Endothelial cell (in vitro differentiated cells): ENCODE measurements at regions not wholly inside any gene's neighbourhood (a gene's known extent, or its start where the extent isn't known, plus 50 kb on each side); places are given as distances from the start of the nearest gene placed in this dataset.

Experiments used
- DNase-seq: peaks from one replicate; pipeline ENCODE4 v3.0.0; 2021; ENCODE audit warnings: low spot score
- H3K27ac Mint-ChIP-seq: one replicate; pipeline ENCODE4 v1.8.0; 2021; ENCODE audit warnings: mixed read lengths, inconsistent platforms; ENCODE audit not compliant: unreplicated experiment
- H3K27me3 Mint-ChIP-seq: one replicate; pipeline ENCODE4 v1.8.0; 2021; ENCODE audit warnings: mild to moderate bottlenecking, moderate library complexity, mixed read lengths, inconsistent platforms; ENCODE audit not compliant: unreplicated experiment
- H3K36me3 Mint-ChIP-seq: one replicate; pipeline ENCODE4 v1.8.0; 2021; ENCODE audit warnings: mild to moderate bottlenecking, low read depth, mixed read lengths, inconsistent platforms; ENCODE audit not compliant: unreplicated experiment
- H3K4me1 Mint-ChIP-seq: one replicate; pipeline ENCODE4 v1.8.0; 2021; ENCODE audit warnings: mild to moderate bottlenecking, mixed read lengths, inconsistent platforms; ENCODE audit not compliant: unreplicated experiment
- H3K4me3 Mint-ChIP-seq: one replicate; pipeline ENCODE4 v1.8.0; 2021; ENCODE audit warnings: mild to moderate bottlenecking, mixed read lengths, inconsistent platforms; ENCODE audit not compliant: unreplicated experiment
- H3K9me3 Mint-ChIP-seq: one replicate; pipeline ENCODE4 v1.8.0; 2021; ENCODE audit warnings: mixed read lengths, inconsistent platforms; ENCODE audit not compliant: unreplicated experiment
- TF ChIP-seq, protein P1 (sequence below): fragments of 200-600 bp; sonication (generic); IDR thresholded peaks from one replicate; pipeline ENCODE4 v1.5.0; 2021; ENCODE audit warnings: antibody characterized with exemption; ENCODE audit not compliant: unreplicated experiment

DNA sequence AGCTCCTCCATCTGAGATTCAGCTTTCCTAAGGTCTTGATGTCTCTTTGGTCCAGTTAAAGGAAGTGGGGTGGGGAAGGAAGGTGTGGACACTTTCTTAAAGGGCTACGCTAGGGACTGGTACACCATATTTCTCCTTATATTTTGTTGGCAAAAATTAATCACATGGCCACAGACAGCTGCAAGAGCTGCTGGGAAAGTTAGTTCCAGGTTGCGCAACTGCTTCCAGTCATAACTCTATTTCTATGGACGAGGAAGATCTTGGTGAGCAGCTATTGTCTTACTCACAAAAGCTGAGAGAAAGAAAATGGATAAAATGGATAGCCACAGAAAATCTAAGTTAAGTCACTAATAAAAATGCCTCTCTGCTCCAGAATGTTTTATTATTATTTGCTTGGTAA, 60.7 kb upstream of the PPM1B start:
- Mint-ChIP-seq H3K4me1 (peaks cover 5% of the 10 kb centered on the region), H3K36me3 (no peaks in the 10 kb centered on the region), H3K27ac (no peak overlapping the region), H3K9me3 (no peaks in the 10 kb centered on the region), H3K4me3 (no peak overlapping the region), H3K27me3 (no peaks in the 10 kb centered on the region)
- no peak for DNase-seq
- TF ChIP-seq, protein P1, sequence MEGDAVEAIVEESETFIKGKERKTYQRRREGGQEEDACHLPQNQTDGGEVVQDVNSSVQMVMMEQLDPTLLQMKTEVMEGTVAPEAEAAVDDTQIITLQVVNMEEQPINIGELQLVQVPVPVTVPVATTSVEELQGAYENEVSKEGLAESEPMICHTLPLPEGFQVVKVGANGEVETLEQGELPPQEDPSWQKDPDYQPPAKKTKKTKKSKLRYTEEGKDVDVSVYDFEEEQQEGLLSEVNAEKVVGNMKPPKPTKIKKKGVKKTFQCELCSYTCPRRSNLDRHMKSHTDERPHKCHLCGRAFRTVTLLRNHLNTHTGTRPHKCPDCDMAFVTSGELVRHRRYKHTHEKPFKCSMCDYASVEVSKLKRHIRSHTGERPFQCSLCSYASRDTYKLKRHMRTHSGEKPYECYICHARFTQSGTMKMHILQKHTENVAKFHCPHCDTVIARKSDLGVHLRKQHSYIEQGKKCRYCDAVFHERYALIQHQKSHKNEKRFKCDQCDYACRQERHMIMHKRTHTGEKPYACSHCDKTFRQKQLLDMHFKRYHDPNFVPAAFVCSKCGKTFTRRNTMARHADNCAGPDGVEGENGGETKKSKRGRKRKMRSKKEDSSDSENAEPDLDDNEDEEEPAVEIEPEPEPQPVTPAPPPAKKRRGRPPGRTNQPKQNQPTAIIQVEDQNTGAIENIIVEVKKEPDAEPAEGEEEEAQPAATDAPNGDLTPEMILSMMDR, result no peak

DNA sequence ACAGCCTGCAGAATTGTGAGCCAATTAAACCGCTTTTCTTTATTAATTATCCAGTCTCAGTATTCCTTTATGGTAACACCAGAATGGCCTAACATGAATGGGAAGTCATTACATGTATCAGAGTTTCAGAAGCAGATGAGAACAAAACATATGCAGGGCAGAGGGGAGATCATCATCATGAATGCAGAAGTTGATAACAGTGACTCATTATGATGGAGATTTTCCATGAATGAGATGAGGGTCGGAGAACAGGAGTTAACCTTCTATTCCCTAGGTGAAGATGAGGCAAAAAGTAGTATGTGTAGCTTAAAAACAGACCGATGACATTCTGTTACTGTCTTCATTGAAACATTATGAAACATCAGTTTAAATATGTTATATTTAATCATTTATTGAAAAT, 59.5 kb upstream of the PPM1B start:
- Mint-ChIP-seq H3K36me3 (no peaks in the 10 kb centered on the region), H3K4me3 (no peak overlapping the region), H3K27me3 (no peaks in the 10 kb centered on the region), H3K9me3 (no peaks in the 10 kb centered on the region), H3K27ac (no peak overlapping the region), H3K4me1 (no peaks in the 10 kb centered on the region)
- DNase-seq, result no peak
- TF ChIP-seq, protein P1, result no peak

DNA sequence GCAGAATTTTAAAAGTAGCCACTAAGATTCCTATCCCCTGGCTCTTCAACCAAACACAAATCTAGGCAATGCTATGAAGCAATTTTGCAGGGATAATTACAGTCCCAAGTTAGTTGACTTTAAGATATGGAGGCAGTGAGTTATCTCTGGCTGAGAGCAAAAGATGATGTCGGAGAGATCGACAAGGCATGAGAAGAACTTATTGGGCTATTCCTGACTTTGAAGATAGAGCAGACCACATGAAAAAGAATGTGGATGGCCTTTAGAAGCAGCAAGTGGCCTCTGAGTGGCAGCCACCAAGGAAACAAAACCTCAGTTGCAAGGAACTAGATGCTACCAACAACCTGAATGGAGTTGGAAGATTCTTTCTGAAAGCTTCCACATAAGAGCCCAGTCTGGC, 58.2 kb upstream of the PPM1B start:
- no peaks in the 10 kb centered on the region for H3K4me1 Mint-ChIP-seq
- no peak for DNase-seq
- no peaks in the 10 kb centered on the region for H3K9me3 Mint-ChIP-seq
- H3K27ac Mint-ChIP-seq, result no peak overlapping the region
- TF ChIP-seq, protein P1, result no peak
- no peaks in the 10 kb centered on the region for H3K36me3 Mint-ChIP-seq
- H3K27me3 Mint-ChIP-seq, result no peaks in the 10 kb centered on the region
- no peak overlapping the region for H3K4me3 Mint-ChIP-seq

DNA sequence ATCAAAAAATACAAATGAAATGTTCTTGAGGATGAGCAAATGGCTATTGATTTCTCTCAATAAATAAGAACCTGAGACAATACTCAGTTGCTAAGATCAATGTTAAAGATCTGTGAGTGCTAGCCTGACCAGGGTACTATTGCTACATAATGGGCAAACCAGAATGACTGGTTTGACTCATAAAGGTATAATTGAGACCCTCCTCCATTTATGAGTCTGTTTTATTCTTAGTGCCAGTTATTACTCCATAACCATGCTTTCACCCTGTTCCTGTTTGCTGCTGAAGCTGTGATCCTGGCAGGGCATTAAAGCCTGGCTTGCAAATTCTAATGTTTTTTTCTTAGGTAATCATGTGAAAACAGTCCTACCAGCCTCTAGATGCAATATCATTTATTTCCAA, 56.6 kb upstream of the PPM1B start:
- Mint-ChIP-seq H3K9me3 (no peaks in the 10 kb centered on the region), H3K4me3 (no peak overlapping the region), H3K4me1 (no peaks in the 10 kb centered on the region), H3K36me3 (no peaks in the 10 kb centered on the region), H3K27ac (no peak overlapping the region), H3K27me3 (no peaks in the 10 kb centered on the region)
- DNase-seq, result no peak
- TF ChIP-seq, protein P1, result no peak

DNA sequence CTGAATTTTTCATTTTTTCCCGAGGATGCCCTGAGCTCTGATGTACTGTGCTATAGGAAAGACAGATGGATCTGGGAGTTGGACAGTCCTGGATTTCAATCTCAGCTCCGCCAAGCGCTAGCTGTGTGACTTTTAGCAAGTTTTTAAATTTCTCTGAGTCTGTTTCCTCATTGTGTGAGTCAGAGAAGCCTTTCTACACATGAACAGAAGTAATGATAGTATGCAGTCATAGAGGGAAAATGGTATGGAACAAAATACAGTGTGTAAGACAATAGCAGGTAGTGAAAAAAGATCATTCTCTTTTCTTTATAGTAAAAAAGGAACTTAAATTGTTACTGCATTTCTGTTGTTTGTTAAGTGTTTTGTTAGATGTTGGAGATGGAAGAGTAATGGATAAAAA, 52.4 kb upstream of the PPM1B start:
- Mint-ChIP-seq H3K27me3 (no peaks in the 10 kb centered on the region), H3K9me3 (no peaks in the 10 kb centered on the region), H3K4me3 (no peak overlapping the region), H3K27ac (no peak overlapping the region), H3K36me3 (no peaks in the 10 kb centered on the region), H3K4me1 (no peaks in the 10 kb centered on the region)
- DNase-seq, result no peak
- TF ChIP-seq, protein P1, result no peak
